ENCODE measurements at regions not wholly inside any gene's neighbourhood (a gene's known extent, or its start where the extent isn't known, plus 50 kb on each side); places are given as distances from the start of the nearest gene placed in this dataset.
"Not testable (repeated sequence)": the region's sequence is repeated elsewhere in the genome, so short reads cannot be mapped to it uniquely, and the experiment has no call there.

- Histone ChIP-seq H3K4me3 (ENCODE audit: low read depth, low read length) (no peak overlapping the region), H3K4me1 (ENCODE audit: control insufficient read depth, insufficient read depth, low read length, poor library complexity, severe bottlenecking) (no peaks in the 10 kb centered on the region), H3K27ac (ENCODE audit: insufficient read depth, low read length, poor library complexity, severe bottlenecking) (no peak overlapping the region), H3K27me3 (ENCODE audit: control insufficient read depth, insufficient read depth, low read length) (no peaks in the 10 kb centered on the region), H3K9me3 (ENCODE audit: control insufficient read depth in 2 of 2, low read length in 2 of 2) (no peaks in the 10 kb centered on the region), H3K36me3 (ENCODE audit: control insufficient read depth, insufficient read depth, low read length) (no peaks in the 10 kb centered on the region)
- H3K27me3 Mint-ChIP-seq: peaks cover 18% of the 10 kb centered on the region
- peaks cover 0 to under 1% (median 0%) of the 10 kb centered on the region in 4 donors for H3K4me1 Mint-ChIP-seq
- no peak for ATAC-seq (ENCODE audit: low read depth in 2 of 2)
- no peaks in the 10 kb centered on the region for H3K36me3 Mint-ChIP-seq
- no peak overlapping the region for H3K4me3 Mint-ChIP-seq
- no peak overlapping the region for H3K27ac Mint-ChIP-seq
- DNase-seq: no peak
- peaks cover 0 to 1% (median 0%) of the 10 kb centered on the region in 7 donors for H3K9me3 Mint-ChIP-seq
These were observed 63.3 kb downstream of the HAPSTR1 start for GRCh38 chr16:9154567-9155410.

- Histone ChIP-seq H3K4me3 (ENCODE audit: low read depth, low read length) (no peak overlapping the region), H3K9me3 (ENCODE audit: control insufficient read depth in 2 of 2, low read length in 2 of 2) (no peaks in the 10 kb centered on the region), H3K4me1 (ENCODE audit: control insufficient read depth, insufficient read depth, low read length, poor library complexity, severe bottlenecking) (no peaks in the 10 kb centered on the region), H3K27me3 (ENCODE audit: control insufficient read depth, insufficient read depth, low read length) (no peaks in the 10 kb centered on the region), H3K27ac (ENCODE audit: insufficient read depth, low read length, poor library complexity, severe bottlenecking) (no peak overlapping the region), H3K36me3 (ENCODE audit: control insufficient read depth, insufficient read depth, low read length) (no peaks in the 10 kb centered on the region)
- peaks cover 0 to 3% (median 0%) of the 10 kb centered on the region in 4 donors for H3K4me1 Mint-ChIP-seq
- H3K27ac Mint-ChIP-seq: no peak overlapping the region
- H3K36me3 Mint-ChIP-seq: no peaks in the 10 kb centered on the region
- peaks cover 0 to 1% (median 0%) of the 10 kb centered on the region in 7 donors for H3K9me3 Mint-ChIP-seq
- no peak overlapping the region for H3K4me3 Mint-ChIP-seq
- peaks cover 21% of the 10 kb centered on the region for H3K27me3 Mint-ChIP-seq
- ATAC-seq (ENCODE audit: low read depth in 2 of 2): no peak
- no peak for DNase-seq
These were observed 64.4 kb downstream of the HAPSTR1 start for GRCh38 chr16:9155871-9156270.

GRCh38 chr16:9159839-9160550 is 68.6 kb downstream of the HAPSTR1 start:
- no peaks in the 10 kb centered on the region for H3K9me3 Mint-ChIP-seq
- no peaks in the 10 kb centered on the region for H3K36me3 Mint-ChIP-seq
- peaks cover 12% of the 10 kb centered on the region for H3K27me3 Mint-ChIP-seq
- no peak overlapping the region for H3K4me3 ChIP-seq (ENCODE audit: low read depth, low read length)
- no peaks in the 10 kb centered on the region for H3K9me3 ChIP-seq (ENCODE audit: control insufficient read depth in 2 of 2, low read length in 2 of 2)
- H3K27me3 ChIP-seq (ENCODE audit: control insufficient read depth, insufficient read depth, low read length): no peaks in the 10 kb centered on the region
- H3K4me1 ChIP-seq (ENCODE audit: control insufficient read depth, insufficient read depth, low read length, poor library complexity, severe bottlenecking): no peaks in the 10 kb centered on the region
- H3K36me3 ChIP-seq (ENCODE audit: control insufficient read depth, insufficient read depth, low read length): no peaks in the 10 kb centered on the region
- no peak overlapping the region for H3K4me3 Mint-ChIP-seq
- no peak for ATAC-seq (ENCODE audit: low read depth in 2 of 2)
- DNase-seq: peak; percentile 31 to 40 (median 32)
- H3K27ac Mint-ChIP-seq: peak overlapping the region in 1 of 3 donors; percentile 52
- H3K27ac ChIP-seq (ENCODE audit: insufficient read depth, low read length, poor library complexity, severe bottlenecking): no peak overlapping the region
- peaks cover 0 to 3% (median 0%) of the 10 kb centered on the region in 4 donors for H3K4me1 Mint-ChIP-seq

- no peaks in the 10 kb centered on the region for H3K36me3 Mint-ChIP-seq
- H3K27me3 Mint-ChIP-seq: peaks cover 8% of the 10 kb centered on the region
- no peak overlapping the region for H3K4me3 ChIP-seq (ENCODE audit: low read depth, low read length)
- H3K27ac ChIP-seq (ENCODE audit: insufficient read depth, low read length, poor library complexity, severe bottlenecking): no peak overlapping the region
- DNase-seq: no peak
- no peak for ATAC-seq (ENCODE audit: low read depth in 2 of 2)
- no peaks in the 10 kb centered on the region for H3K4me1 ChIP-seq (ENCODE audit: control insufficient read depth, insufficient read depth, low read length, poor library complexity, severe bottlenecking)
- peaks cover 0 to 3% (median 0%) of the 10 kb centered on the region in 4 donors for H3K4me1 Mint-ChIP-seq
- no peaks in the 10 kb centered on the region for H3K27me3 ChIP-seq (ENCODE audit: control insufficient read depth, insufficient read depth, low read length)
- no peak overlapping the region for H3K4me3 Mint-ChIP-seq
- no peaks in the 10 kb centered on the region for H3K36me3 ChIP-seq (ENCODE audit: control insufficient read depth, insufficient read depth, low read length)
- H3K9me3 Mint-ChIP-seq: no peaks in the 10 kb centered on the region
- no peak overlapping the region for H3K27ac Mint-ChIP-seq
- H3K9me3 ChIP-seq (ENCODE audit: control insufficient read depth in 2 of 2, low read length in 2 of 2): no peaks in the 10 kb centered on the region
These were observed 69.1 kb downstream of the HAPSTR1 start for GRCh38 chr16:9160551-9160911.

- Histone ChIP-seq H3K9me3 (ENCODE audit: control insufficient read depth in 2 of 2, low read length in 2 of 2) (no peaks in the 10 kb centered on the region), H3K27me3 (ENCODE audit: control insufficient read depth, insufficient read depth, low read length) (no peaks in the 10 kb centered on the region), H3K4me1 (ENCODE audit: control insufficient read depth, insufficient read depth, low read length, poor library complexity, severe bottlenecking) (no peaks in the 10 kb centered on the region), H3K4me3 (ENCODE audit: low read depth, low read length) (no peak overlapping the region), H3K36me3 (ENCODE audit: control insufficient read depth, insufficient read depth, low read length) (no peaks in the 10 kb centered on the region), H3K27ac (ENCODE audit: insufficient read depth, low read length, poor library complexity, severe bottlenecking) (no peak overlapping the region)
- no peak overlapping the region for H3K27ac Mint-ChIP-seq
- no peak overlapping the region for H3K4me3 Mint-ChIP-seq
- H3K27me3 Mint-ChIP-seq: no peaks in the 10 kb centered on the region
- H3K9me3 Mint-ChIP-seq: no peaks in the 10 kb centered on the region
- no peaks in the 10 kb centered on the region for H3K4me1 Mint-ChIP-seq
- DNase-seq: no peak
- no peaks in the 10 kb centered on the region for H3K36me3 Mint-ChIP-seq
- no peak for ATAC-seq (ENCODE audit: low read depth in 2 of 2)
These were observed 74.2 kb downstream of the HAPSTR1 start for GRCh38 chr16:9165681-9166080.

- H3K4me1 ChIP-seq (ENCODE audit: control insufficient read depth, insufficient read depth, low read length, poor library complexity, severe bottlenecking); H3K27ac Mint-ChIP-seq; H3K27me3 Mint-ChIP-seq; H3K4me3 ChIP-seq (ENCODE audit: low read depth, low read length); H3K36me3 ChIP-seq (ENCODE audit: control insufficient read depth, insufficient read depth, low read length); DNase-seq; H3K9me3 Mint-ChIP-seq; H3K9me3 ChIP-seq (ENCODE audit: control insufficient read depth in 2 of 2, low read length in 2 of 2); H3K36me3 Mint-ChIP-seq; ATAC-seq (ENCODE audit: low read depth in 2 of 2); H3K27ac ChIP-seq (ENCODE audit: insufficient read depth, low read length, poor library complexity, severe bottlenecking); H3K27me3 ChIP-seq (ENCODE audit: control insufficient read depth, insufficient read depth, low read length); H3K4me3 Mint-ChIP-seq; H3K4me1 Mint-ChIP-seq: not testable (repeated sequence)
These were observed 75.0 kb downstream of the HAPSTR1 start for GRCh38 chr16:9166326-9166993.

- Histone ChIP-seq H3K4me3 (ENCODE audit: low read depth, low read length) (no peak overlapping the region), H3K27ac (ENCODE audit: insufficient read depth, low read length, poor library complexity, severe bottlenecking) (no peak overlapping the region), H3K4me1 (ENCODE audit: control insufficient read depth, insufficient read depth, low read length, poor library complexity, severe bottlenecking) (no peaks in the 10 kb centered on the region), H3K36me3 (ENCODE audit: control insufficient read depth, insufficient read depth, low read length) (no peaks in the 10 kb centered on the region), H3K27me3 (ENCODE audit: control insufficient read depth, insufficient read depth, low read length) (no peaks in the 10 kb centered on the region), H3K9me3 (ENCODE audit: control insufficient read depth in 2 of 2, low read length in 2 of 2) (no peaks in the 10 kb centered on the region)
- Mint-ChIP-seq H3K4me1 (no peaks in the 10 kb centered on the region), H3K27ac (no peak overlapping the region), H3K9me3 (peaks cover 0 to under 1% (median 0%) of the 10 kb centered on the region in 7 donors), H3K27me3 (peaks cover 4% of the 10 kb centered on the region), H3K36me3 (no peaks in the 10 kb centered on the region), H3K4me3 (no peak overlapping the region)
- DNase-seq (no peak), ATAC-seq (ENCODE audit: low read depth in 2 of 2) (no peak)
These were observed 77.7 kb downstream of the HAPSTR1 start for GRCh38 chr16:9169094-9169493.
